D721Med (cell line): ENCODE measurements at regions not wholly inside any gene's neighbourhood (a gene's known extent, or its start where the extent isn't known, plus 50 kb on each side); places are given as distances from the start of the nearest gene placed in this dataset.

ENCODE experiments used
- DNase-seq: peaks from one replicate; pipeline ENCODE4 v3.0.0; 2011; ENCODE audit warnings: low spot score; ENCODE audit not compliant: insufficient read length
- FAIRE-seq: peaks from 2 replicates; lab custom pipeline; 2011; peaks lifted over from hg19 to GRCh38; lab: Jason Lieb, UNC
- CTCF ChIP-seq: IDR thresholded peaks from 2 replicates; pipeline ENCODE4 v1.5.1; 2012; ENCODE audit warnings: mild to moderate bottlenecking, control low read depth; ENCODE audit not compliant: insufficient read depth; ENCODE audit errors: missing control alignments

DNA sequence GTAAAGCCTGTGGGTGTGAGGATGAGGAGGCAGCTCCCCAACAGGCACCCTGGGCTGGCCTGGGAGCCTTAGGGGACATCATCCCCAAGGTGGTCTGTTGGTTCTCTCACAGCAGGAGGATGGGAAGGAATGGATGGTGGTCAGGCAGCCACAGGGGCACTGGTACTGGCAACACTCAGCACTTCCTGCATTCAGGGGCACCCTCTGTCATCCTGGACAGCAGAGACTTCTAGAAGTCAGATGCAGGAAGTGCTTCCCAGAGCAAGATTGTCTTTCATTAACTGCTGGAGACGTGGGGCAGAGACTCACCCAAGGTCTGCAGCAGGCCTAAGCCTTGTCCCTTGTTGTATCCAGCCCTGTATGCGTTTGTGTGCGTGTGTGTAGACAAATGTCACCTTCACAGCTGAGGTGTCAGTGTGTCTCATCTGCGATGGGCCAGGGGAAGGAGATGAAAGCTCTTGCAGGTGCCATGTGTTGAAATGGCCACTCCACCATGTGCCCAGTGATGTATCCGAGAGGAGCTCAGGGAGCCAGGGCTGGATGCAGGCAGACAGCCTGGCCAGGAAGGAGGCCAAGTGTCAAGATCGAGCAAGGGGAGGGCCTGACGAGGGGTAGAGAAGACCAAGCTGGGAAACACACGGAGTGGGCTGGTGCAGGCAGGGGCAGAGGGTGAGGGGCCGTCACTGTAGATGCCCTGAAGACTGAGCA is 85.1 kb downstream of the PITPNM2 start:
- FAIRE-seq (no peak), DNase-seq (no peak)
- no peak for TF ChIP-seq CTCF

GRCh38 chr12:123064885-123065619 is 84.6 kb downstream of the ARL6IP4 start:
- DNase-seq = no peak
- no peak for TF ChIP-seq CTCF
- no peak for FAIRE-seq

DNA sequence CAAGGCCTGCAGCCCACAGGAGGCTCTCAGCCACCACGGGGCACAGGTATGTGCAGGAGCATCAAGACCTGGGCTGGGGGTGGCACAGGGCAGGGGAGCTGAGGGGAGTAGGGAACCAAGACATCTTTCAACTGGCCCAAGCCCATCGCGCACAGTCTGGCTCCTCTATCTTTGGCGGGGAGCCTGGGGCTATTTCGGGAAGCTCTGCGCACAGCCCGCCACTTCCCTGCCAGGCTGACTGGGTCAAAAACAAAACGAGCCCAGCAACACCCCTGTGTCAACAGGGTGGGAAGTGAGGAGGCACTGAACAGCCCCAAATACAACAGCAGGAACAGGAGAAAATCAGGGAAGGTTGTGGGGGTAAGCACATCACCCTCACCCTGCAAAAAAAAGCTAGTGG is 83.9 kb downstream of the ARL6IP4 start:
- no peak for FAIRE-seq
- DNase-seq = no peak
- TF ChIP-seq CTCF = no peak

- no peak for FAIRE-seq
- TF ChIP-seq CTCF = peak; percentile 23
- DNase-seq = no peak
Observed at GRCh38 chr12:123063535-123063934, 83.1 kb downstream of the ARL6IP4 start.

- DNase-seq = no peak
- no peak for TF ChIP-seq CTCF
- FAIRE-seq = no peak
Observed at GRCh38 chr12:123062681-123063486, 82.4 kb downstream of the ARL6IP4 start.

DNA sequence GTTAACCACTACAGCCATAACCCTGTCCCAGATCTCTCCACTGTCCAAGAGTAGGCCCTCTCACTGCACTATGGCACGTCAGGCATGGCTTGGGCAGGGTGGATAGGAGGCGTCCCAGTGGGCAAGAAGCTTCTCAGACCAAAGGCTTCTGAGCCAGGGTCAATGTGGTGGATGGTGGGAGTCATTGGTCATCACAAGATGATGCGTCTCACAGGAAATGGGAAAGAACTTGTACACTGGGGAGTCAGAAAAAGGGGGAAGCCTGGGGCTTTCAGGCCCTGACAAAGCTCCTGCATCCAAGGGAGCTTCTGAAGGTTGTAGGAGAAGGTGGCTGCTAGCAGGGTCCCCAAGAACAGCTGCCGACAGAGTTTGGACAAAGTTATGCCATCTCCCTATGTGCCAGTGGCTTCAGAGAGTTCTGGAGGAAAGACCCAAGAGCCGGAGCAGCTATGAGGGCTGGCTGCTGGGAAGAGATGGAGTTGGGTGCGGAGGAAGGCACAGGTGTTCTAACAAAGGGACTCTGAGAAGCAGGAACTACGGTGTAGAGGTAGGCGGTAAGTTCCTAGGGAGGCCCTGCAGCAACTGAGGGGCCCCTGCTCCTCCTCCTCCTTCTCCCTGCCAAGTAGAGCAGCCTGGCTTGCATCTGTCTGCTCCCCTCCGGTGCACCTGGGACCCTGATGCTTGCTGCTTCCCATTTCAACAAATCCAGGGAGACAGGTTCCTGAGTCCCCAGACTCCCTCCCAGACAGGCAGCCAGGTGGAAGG is 81.1 kb downstream of the ARL6IP4 start:
- no peak for TF ChIP-seq CTCF
- FAIRE-seq = no peak
- no peak for DNase-seq
